ENCODE measurements at regions not wholly inside any gene's neighbourhood (a gene's known extent, or its start where the extent isn't known, plus 50 kb on each side); places are given as distances from the start of the nearest gene placed in this dataset.
A peak's percentile ranks its signal among the peaks of the same experiment; 100 is the strongest.
"Not testable (repeated sequence)": the region's sequence is repeated elsewhere in the genome, so short reads cannot be mapped to it uniquely, and the experiment has no call there.

GRCh38 chrX:86930419-86930818, 587.2 kb upstream of the KLHL4 start:
- intact Hi-C loops (cut with DNase I) = no loop called here
- DNase-seq = no peak
- ATAC-seq = no peak
- no peak overlapping the region for H3K27ac ChIP-seq
- no peaks in the 10 kb centered on the region for H3K36me3 ChIP-seq
- no peaks in the 10 kb centered on the region for H3K4me1 ChIP-seq
- no peaks in the 10 kb centered on the region for H3K9me3 ChIP-seq
- H3K4me3 ChIP-seq = no peak overlapping the region
- TF ChIP-seq CTCF (IDR thresholded peaks at IDR 0.05) = no peak
- H3K27me3 ChIP-seq = no peaks in the 10 kb centered on the region

DNA sequence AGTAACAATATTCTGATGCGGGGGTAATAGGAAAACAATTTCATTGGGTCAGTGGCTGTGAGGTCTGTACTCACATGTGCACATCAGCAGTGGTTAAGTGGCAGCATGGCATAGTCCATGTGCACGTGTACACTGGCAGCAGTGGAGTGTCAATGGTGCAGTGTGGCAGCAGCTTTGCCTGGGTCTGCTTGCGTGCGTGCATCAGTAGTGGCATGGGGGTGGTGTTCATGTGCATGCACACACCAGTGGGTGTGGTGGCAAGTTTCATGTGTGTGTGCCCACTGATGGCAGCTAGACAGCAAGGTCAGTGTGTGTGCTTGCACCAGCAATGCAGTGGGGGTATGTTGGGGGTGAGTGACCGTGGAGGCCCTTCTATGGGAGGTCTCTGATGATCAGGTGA, 581.6 kb upstream of the KLHL4 start:
- intact Hi-C loops (cut with DNase I) = no loop called here
- DNase-seq (no peak), ATAC-seq (no peak)
- no peaks in the 10 kb centered on the region for H3K9me3 ChIP-seq
- H3K27me3 ChIP-seq = no peaks in the 10 kb centered on the region
- no peaks in the 10 kb centered on the region for H3K36me3 ChIP-seq
- H3K4me3 ChIP-seq = no peak overlapping the region
- H3K4me1 ChIP-seq = no peaks in the 10 kb centered on the region
- TF ChIP-seq CTCF (IDR thresholded peaks at IDR 0.05) = no peak
- no peak overlapping the region for H3K27ac ChIP-seq

DNA sequence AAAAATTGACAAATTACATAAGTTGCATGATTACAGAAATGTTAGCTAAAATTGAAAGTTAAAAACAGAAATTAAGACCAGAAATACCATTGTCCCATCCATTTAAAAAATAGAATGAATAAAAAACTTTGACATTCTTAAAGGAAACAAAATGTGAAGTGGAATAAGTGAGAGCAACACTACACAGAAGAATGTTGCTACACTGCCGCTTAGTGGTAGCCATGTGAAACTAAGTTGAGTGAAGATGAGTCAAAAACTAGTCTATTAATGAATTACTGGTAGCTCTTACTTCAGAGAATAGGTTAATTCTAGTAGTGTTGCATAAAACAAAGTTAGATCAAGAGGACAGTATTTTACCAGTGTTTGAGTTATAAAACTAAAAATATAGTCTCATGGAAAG, 571.0 kb upstream of the KLHL4 start:
- H3K4me3 ChIP-seq = no peak overlapping the region
- H3K9me3 ChIP-seq = no peaks in the 10 kb centered on the region
- ATAC-seq = peak; percentile 27
- peak; percentile 47 for TF ChIP-seq CTCF (IDR thresholded peaks at IDR 0.05)
- H3K27ac ChIP-seq = no peak overlapping the region
- intact Hi-C loops (cut with DNase I) = no loop called here
- H3K4me1 ChIP-seq = no peaks in the 10 kb centered on the region
- H3K27me3 ChIP-seq = no peaks in the 10 kb centered on the region
- DNase-seq = no peak
- no peaks in the 10 kb centered on the region for H3K36me3 ChIP-seq

- H3K27me3 ChIP-seq = no peaks in the 10 kb centered on the region
- intact Hi-C loops (cut with DNase I) = no loop called here
- H3K9me3 ChIP-seq = no peaks in the 10 kb centered on the region
- no peaks in the 10 kb centered on the region for H3K36me3 ChIP-seq
- no peak for ATAC-seq
- H3K27ac ChIP-seq = no peak overlapping the region
- DNase-seq = no peak
- no peaks in the 10 kb centered on the region for H3K4me1 ChIP-seq
- no peak overlapping the region for H3K4me3 ChIP-seq
- no peak for TF ChIP-seq CTCF (IDR thresholded peaks at IDR 0.05)
These were observed 553.3 kb upstream of the KLHL4 start for GRCh38 chrX:86964321-86964720.

DNA sequence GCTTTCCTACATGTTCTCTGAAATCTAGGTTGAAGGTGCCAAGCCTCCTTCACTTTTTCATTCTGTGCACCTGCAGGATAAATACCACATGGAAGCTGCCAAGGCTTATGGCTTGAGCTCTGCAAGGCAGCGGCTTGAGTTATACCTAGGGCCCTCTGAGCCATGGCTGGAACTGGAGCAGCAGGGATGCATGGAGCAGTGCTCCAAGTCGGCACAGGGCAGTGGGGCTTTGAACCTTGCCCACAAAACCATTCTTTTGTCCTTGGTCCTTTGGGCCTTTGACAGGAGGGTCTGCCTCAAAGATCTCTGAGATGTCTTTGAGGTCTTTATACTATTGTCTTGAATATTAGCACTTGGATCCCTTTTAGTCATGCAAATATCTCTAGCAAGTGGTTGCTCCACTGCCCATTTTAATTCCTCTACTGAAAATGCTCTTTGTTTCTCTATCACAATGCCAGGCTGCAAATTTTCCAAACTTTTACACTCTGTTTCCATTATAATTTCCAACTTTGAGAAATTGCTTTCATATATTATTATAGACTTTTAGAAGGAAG, 536.2 kb upstream of the KLHL4 start:
- H3K36me3 ChIP-seq = no peaks in the 10 kb centered on the region
- no peak for ATAC-seq
- H3K9me3 ChIP-seq = no peaks in the 10 kb centered on the region
- intact Hi-C loops (cut with DNase I) = no loop called here
- no peak for TF ChIP-seq CTCF (IDR thresholded peaks at IDR 0.05)
- no peak for DNase-seq
- no peaks in the 10 kb centered on the region for H3K27me3 ChIP-seq
- H3K4me3 ChIP-seq = no peak overlapping the region
- H3K4me1 ChIP-seq = no peaks in the 10 kb centered on the region
- H3K27ac ChIP-seq = no peak overlapping the region

DNA sequence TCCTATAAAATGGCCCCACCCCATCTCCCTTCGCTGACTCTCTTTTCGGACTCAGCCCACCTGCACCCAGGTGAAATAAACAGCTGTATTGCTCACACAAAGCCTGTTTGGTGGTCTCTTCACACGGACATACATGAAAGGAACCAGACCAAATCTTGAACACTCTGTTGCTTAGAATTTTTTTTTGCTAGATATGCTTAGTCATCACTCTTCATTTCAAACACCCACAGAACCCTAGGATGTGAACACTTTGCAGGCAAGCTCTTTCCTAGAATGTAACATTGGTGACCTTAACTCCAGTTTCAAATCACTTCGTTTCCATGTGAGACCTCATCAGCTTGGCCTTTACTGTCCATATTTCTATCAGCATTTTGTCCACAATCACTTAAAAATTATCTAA, 530.3 kb upstream of the KLHL4 start:
- H3K27ac ChIP-seq; intact Hi-C loops (cut with DNase I); H3K9me3 ChIP-seq; H3K36me3 ChIP-seq; H3K27me3 ChIP-seq; ATAC-seq; H3K4me3 ChIP-seq; DNase-seq; H3K4me1 ChIP-seq: not testable (repeated sequence)

Data from upper lobe of right lung (tissue), 1 donor.